ENCODE measurements at regions not wholly inside any gene's neighbourhood (a gene's known extent, or its start where the extent isn't known, plus 50 kb on each side); places are given as distances from the start of the nearest gene placed in this dataset.

DNA sequence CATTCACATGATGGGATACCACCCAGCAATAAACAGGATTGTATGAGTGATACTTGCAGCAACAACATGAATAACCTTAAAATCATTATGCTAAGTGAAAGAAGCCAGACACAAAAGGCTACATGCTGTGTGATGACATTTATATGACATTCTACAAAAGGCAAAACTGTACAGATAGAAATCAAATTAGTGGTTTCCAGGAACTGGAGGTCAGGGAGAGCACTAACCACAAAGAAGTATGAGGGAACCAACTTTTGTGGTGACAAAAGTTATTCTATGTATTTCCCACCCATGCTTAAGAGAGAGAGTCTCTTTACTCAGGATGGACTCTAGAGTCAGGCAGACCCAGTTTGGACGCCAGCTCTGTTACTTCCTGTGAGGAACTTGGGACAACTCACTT is 364.5 kb upstream of the DAB1 start:
- DNase-seq (ENCODE audit: low read depth in 2 of 3, low spot score in 2 of 3), result peak in 1 of 3 donors; percentile 0

DNA sequence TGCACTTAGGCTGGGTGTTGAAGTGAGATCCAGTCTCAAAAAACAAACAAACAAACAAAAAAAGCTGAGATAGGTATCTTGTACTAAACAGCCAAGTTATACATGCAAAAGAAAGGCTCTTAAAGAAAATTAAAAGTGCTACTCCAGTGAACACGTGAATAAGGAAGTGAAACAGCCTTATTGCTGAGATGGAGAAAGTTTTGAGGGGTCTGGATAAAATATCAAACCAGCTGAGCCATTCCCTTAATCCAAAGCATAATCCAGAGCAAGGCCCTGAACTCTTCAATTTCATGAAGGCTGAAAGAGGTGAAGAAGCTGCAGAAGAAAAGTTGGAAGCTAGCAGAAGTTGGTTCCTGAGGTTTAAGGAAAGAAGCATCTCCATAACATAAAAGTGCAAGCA is 360.5 kb upstream of the DAB1 start:
- no peak for DNase-seq (ENCODE audit: low read depth in 2 of 3, low spot score in 2 of 3)

DNA sequence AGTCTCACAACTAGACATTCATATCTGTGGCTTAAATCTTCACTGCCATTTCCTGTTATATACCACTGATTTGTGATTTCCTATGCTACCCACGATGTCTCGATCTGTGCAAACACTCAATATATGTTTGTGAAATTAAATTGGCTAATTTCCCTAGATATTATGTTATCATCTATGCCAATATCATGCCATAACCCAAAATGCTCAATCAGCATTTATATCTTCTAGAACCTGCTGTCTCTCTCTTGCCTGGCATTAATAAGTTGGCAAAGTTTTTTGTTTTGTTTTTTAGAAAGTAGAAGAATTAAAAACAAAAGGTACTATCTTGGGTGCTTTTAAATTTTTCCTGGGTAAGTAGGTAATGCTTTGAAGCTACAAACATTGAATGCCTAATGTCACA is 358.5 kb upstream of the DAB1 start:
- DNase-seq (ENCODE audit: low read depth in 2 of 3, low spot score in 2 of 3), result no peak

DNA sequence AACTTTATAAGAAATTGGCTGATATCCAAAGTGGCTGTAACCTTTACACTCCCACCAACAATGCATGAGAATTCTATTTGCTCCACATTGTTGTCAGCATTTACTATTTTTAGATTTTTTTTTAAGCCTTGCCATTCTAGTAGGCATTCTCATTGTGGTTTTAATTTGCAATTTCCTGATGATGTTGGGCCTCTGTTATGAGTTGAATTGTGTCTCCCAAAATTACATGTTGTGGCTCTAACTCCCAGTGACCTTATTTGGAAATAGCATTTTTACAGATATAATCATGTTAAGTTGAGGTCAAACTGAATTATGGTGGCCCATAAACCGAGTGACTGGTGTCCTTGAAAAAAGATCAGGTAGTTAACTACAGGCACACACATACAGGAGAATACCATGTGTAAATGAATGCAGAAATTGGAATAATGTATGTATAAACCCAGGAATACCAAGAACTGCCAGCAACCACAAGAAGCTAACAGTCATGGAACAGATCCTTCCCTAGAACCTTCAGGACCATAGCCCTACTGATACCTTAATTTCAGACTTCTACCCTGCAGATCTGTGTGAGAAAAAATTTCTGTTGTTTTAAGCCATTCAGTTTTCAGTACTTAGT is 348.8 kb upstream of the DAB1 start:
- no peak for DNase-seq (ENCODE audit: low read depth in 2 of 3, low spot score in 2 of 3)

DNA sequence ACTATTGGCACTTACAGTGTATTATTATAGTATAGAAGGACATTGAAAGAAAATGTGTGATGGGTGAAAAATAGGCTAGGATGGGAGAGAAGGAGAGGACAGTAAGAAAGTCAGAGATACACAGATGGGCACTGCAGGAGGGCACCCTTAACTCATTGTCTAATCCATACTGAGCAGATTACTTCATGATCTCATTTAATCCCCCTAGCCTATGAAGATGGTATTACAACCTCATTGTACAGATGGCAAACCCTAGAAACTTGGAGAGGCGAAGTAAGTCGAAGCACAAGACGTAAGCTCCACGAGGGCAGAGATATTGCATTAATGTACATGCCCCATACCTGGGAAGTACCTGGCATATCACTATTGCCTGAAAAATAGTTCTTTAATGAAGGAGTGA is 346.9 kb upstream of the DAB1 start:
- no peak for DNase-seq (ENCODE audit: low read depth in 2 of 3, low spot score in 2 of 3)

DNA sequence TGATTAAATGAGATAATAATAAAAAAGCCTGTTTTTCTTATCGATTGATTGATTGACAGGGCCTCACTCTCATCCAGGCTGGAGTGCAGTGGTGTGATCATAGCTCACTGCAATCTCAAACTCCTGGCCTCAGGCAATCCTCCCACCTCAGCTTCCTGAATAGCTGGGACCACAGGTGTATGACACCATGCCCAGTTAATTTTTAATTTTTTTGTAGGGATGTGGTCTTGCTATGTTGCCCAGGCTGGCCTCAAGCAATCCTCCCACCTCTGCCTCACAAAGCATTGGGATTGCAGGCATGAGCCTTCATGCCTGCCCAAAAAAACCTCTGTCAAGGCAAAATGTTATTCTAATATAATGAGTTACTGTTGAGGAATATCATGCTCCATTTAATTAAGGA is 346.4 kb upstream of the DAB1 start:
- DNase-seq (ENCODE audit: low read depth in 2 of 3, low spot score in 2 of 3), result no peak

DNA sequence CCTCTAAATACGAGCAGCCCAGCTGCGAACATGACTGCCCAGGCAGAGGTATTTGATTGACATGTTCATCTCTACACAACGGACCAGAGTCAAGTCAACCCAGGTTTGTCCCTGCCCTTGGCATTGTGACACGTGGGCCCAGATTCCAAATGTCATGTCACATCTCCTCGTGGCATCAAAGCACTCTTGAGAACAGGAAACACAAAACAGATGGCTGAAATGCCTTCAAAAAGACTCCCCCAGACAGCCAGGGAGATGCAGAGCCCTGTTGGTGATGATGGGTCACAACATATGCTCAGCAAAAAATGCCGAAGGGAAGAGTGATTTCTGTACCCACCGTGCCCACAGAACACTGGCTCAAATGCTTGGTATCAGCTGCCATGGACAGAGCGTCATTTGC is 337.8 kb upstream of the DAB1 start:
- DNase-seq (ENCODE audit: low read depth in 2 of 3, low spot score in 2 of 3), result peak in 1 of 3 donors; percentile 1

DNA sequence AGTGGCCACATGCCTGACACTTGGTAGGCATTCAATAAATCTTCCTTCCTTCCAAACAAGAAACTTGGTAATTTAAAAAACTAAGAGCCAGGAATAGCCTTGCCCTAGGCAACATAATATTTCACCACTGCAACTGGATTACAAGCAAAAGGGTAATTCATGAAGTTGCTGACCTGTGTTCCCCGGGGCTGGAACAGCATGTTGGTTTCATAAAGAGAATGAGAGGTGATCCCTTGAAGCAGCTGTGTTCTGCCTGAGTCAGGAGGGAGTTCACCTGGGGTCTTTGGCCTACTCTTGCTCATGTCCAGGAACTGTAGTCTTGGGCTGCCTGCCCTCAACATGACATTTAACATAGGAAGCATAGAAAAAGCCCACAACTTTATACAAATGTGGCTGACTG is 329.0 kb upstream of the DAB1 start:
- no peak for DNase-seq (ENCODE audit: low read depth in 2 of 3, low spot score in 2 of 3)

DNA sequence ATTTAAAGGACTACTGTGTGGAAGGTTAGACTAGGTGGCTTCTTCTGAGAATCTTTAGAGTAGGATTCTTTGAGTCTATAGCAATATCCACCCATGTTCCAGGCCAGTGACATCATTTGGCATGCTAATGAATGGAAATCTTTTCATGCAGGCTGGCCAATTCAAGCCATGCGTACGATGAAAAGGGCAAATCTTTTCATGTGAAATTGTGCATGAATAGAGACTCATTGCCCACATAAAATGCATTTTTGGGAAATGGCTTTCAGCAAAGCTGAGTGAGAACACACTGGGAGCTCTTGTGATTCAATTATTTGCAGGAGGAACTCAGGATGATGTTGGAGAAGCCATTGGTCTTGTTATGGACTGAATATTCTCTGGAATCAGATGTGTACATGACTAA is 324.9 kb upstream of the DAB1 start:
- DNase-seq (ENCODE audit: low read depth in 2 of 3, low spot score in 2 of 3), result no peak

DNA sequence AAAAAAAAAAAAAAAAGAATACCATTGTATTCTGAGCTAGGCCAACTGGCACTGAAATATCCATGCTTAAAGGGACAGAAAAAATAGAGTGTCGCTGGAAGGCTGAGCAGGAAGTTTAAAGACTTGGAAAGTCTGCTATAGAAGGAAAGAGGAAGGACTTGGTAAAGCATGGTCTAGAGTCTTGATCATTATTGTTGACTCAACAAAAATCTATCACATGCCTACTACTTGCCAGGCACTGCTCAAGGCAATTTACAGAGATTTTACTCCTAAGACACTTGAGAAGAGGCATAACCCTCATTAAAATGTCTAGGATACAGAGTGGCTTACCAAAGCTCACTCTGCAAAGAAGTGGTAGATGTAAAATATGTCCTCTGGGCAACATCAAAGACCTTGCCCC is 324.0 kb upstream of the DAB1 start:
- no peak for DNase-seq (ENCODE audit: low read depth in 2 of 3, low spot score in 2 of 3)

DNA sequence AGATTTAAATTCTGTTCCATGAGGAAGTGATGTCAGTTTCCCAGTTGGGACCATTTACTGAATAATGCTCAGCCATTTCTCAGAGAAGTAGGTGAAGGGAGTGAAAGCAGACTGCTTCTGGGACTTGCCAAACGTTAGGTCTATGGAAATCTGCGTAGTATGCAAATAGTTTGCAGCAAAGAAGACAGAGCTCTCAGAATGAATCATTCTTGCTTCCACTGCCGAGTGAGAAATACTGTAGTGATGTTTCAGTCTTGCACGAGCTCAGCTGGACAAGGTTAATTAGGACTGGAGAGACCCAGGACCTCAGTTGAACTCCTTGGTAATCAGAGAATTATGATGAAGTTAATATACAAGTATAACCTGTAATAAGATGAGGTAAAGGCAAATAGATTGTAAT is 317.7 kb upstream of the DAB1 start:
- no peak for DNase-seq (ENCODE audit: low read depth in 2 of 3, low spot score in 2 of 3)

DNA sequence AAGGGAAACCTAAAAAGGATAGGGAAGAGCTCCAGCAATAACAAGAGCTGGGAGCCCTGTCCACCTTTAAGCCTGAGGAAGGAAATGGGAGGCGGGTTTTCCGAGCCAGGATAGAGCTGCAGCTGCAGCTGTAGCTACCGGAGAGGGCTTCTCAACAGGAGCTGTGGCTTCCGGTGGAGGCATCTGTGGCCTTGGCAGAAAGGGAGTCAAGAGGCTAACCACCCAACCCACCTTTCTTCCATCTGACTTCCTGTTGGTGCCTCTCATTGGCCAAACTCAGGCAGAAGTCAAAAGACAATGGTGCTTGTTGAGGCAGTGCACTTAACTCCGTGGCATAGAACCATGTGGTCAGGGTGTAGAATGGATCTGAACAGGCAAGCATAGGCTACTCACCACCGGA is 313.1 kb upstream of the DAB1 start:
- DNase-seq (ENCODE audit: low read depth in 2 of 3, low spot score in 2 of 3), result peak in 1 of 3 donors; percentile 3

DNA sequence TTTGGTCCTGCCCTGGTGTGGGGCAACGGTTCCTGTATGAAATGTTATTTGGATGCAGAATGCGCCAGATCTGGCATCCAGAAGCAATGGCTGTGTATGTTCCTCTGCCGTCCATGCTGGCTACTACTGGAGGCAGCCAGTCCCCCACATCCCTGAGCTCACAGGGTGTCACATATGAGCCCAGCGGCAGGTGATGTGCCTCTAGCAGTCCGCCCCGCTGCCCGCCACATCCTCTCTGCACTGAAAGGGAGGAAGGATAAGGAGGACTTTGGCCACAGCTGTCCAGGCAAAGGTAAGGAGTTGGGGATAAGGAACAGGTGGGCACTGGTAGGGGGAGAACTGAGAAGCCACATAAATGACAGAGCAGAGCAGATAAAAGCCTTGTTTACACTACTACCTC is 305.3 kb upstream of the DAB1 start:
- DNase-seq (ENCODE audit: low read depth in 2 of 3, low spot score in 2 of 3), result no peak

DNA sequence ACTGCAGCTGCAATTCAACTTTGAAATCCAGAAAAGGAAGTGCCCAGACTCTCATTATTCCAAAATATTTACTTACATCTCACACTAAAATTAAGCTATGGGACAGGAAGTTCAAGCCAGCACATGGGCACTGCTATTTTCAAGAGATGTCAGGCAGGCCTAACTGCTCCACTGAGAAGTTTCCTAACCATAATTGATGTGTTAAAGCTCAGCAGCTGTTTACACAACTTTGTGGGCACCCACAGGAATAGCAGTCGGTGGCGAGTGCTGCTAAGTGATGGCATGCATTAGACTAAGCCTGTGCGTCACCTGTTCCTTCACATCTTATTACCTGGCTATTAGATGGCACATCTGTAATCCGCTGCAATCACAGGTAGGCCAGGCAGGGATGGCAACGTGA is 303.3 kb upstream of the DAB1 start:
- peak in 1 of 3 donors; percentile 28 for DNase-seq (ENCODE audit: low read depth in 2 of 3, low spot score in 2 of 3)

DNA sequence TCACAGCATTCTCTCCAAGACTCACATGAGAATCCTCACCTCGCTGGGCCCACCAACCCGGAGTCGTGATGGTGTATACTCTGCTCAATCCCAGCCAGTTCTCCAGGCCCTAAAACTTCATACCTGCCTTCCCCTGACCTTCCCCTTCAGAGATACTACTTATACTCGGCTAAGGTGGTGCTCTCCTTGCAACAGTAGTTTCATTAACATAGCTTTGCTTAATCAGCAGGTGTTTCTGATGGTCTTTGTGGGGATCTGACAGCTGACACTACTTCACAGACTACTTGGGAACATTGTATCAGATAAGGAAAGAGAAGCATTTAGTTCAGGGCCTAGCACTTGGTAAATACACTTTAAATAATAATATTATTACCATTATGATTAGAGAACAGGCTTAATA is 301.5 kb upstream of the DAB1 start:
- no peak for DNase-seq (ENCODE audit: low read depth in 2 of 3, low spot score in 2 of 3)

DNA sequence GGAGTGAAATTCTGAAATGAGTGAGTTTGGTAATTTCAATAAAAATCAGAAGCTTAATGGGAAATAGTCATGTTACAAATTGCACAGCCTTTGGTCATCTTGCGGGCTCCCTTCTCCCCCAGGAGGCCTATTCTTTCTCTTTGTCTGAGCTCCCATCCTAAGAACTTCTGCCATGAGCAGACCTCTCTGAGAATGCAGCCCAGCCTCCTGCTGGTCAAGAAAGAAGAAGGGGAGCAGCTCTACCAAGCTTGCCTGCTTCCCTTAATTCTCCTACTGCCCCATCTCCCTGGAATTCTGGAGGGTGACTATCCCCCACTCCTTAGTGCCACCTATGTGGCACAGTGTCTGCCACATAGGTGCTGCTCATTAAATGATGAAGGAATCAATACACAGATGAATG is 300.7 kb upstream of the DAB1 start:
- no peak for DNase-seq (ENCODE audit: low read depth in 2 of 3, low spot score in 2 of 3)

DNA sequence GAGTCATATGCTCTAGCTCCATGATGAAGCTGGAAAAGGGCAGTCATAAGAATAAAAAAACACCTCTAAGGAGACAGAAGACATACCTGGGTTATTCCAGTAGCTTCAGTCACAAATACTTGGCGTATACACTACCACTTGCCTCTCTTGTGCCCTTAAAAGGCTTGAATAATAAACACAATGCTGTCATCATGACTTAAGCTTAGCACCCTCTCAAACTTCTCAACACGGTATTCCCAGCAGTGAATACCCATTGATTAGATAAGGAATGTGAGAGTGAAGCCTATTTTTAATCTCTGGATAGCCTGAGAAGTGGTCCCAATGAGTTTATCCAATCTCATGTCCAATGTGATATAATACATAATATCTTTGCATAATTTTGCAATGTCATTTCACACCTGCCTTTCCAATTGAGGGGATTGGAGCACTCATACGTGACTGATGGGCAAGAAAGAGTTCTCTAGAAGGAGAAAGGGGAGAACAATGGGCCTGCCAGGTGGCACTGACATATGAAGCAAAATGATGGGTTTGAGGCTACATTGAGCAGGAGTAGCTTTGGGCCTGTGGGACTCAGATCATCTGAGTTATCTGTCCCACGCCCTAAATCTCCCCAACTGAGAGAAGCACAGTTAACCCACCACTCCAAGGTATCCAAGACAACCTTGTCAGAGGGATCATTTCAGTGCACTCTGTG is 298.6 kb upstream of the DAB1 start:
- DNase-seq (ENCODE audit: low read depth in 2 of 3, low spot score in 2 of 3), result no peak

DNA sequence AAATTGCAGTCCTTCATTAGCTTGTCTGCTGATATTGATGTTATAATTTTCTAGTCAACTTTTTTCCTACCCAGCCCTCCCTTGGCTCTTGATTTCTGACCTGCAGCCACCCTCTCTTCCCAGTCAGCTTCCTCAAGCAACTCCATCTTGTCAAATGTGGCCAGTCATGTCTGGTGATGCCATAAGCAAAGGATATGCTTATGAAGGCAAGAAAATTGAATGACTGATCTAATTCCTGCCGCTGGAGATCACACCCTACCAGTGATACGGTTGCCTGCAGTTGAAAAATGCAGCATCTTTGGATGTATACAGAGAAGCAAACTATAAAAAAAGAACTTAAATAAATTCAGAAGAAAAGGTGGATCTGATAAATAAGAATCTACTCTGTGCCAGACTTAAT is 297.1 kb upstream of the DAB1 start:
- no peak for DNase-seq (ENCODE audit: low read depth in 2 of 3, low spot score in 2 of 3)

DNA sequence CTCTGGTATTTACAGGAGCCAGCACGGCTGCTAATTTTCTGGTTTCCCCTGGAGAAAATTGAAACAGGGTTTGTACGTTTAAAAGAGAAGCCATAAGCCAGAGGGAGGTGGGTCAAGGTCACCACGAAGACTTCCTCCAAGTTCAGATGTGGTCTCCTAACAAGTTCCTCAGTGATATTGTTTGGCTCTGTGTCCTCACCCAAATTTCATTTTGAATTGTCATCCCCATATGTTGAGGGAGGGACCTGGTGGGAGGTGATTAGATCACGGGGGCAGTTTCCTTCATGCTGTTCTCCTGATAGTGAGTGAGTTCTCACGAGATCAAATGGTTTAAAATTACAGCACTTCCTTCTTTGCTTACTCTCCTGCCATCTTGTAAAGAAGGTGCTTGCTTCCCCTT is 295.4 kb upstream of the DAB1 start:
- peak in 1 of 3 donors; percentile 5 for DNase-seq (ENCODE audit: low read depth in 2 of 3, low spot score in 2 of 3)

DNA sequence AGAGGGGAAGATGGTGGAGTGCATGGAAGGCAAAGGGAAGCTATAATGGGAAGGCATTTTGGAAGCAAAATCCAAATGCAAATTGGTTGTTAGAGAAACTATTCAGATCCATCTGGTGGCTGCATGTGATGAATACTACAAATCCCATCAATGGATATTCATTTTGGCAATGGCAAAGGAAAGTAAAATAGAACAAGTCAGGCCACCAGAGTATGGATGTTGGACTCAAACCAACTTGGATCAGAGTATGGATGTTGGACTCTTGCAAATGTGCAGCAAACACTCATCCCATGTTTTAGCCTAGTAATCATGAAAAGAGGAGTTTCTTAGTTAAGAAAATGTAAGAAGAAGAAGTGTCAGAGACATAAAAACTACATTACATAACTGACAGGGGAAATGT is 289.6 kb upstream of the DAB1 start:
- DNase-seq (ENCODE audit: low read depth in 2 of 3, low spot score in 2 of 3), result no peak

DNA sequence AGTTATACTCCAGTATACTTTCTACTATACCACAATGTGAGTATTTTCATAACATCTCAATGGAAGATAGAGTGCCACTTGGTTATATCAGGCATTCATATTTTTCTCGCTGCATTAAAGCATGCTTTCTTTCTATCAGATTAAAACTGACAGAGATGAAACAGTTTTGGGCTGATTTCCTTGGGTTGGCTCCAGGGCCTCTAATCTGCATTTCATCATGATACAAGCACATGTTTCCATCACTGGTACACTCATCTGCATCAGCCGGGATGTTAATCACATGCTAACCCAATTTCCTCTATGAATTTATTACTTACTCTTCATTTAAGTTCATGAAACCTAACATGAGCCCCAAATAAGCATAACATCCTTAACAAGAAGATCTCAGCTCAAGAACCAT is 289.0 kb upstream of the DAB1 start:
- no peak for DNase-seq (ENCODE audit: low read depth in 2 of 3, low spot score in 2 of 3)

DNA sequence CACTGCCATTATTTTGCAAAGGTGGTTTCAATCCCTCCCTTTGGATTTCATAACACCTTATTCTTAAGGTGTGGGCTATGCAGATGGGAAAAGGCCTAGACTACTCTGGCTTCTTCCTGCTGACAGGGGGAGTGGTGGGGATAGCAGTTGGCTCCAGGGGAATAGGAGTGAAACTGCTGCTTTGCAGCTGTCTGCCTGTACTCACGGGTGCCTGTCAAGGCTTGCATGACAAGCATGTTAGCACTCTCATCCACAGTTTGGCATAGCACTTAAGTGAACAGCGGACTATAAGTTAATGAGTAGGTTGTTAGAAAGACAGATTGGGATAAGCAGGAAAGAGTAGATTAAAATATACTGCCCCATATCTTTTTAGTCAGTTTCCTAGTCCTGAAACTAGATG is 287.5 kb upstream of the DAB1 start:
- DNase-seq (ENCODE audit: low read depth in 2 of 3, low spot score in 2 of 3), result no peak

DNA sequence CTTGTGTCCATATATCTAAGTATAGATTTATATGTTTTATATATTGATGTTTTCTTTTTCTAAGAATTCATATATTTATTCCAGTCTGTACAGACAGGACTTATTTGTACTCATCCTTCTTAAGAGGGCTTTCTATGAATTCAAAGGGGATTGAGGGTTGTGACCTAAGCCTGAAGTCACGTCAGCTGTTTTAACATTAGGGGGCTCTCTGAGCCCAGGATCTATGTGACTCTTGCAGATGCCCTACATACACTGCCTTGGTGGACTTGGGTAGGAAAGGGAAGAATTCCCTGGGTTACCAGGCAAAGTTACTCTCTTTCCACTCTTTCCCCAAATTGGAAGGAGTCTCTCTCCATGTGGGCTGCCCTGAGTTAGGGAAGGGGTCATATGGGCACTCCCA is 283.8 kb upstream of the DAB1 start:
- DNase-seq (ENCODE audit: low read depth in 2 of 3, low spot score in 2 of 3), result no peak

Data from hematopoietic multipotent progenitor cell (in vitro differentiated cells).